Renal cortex interstitium (tissue), 11 donors: ENCODE measurements at regions not wholly inside any gene's neighbourhood (a gene's known extent, or its start where the extent isn't known, plus 50 kb on each side); places are given as distances from the start of the nearest gene placed in this dataset.
"Not testable (repeated sequence)": the region's sequence is repeated elsewhere in the genome, so short reads cannot be mapped to it uniquely, and the experiment has no call there.

ENCODE experiments used
- DNase-seq, 11 donors: peaks; one replicate each; pipeline ENCODE4 v3.0.0-alpha.2; 2013; ENCODE audit warnings: low read depth in 9 of 11, low spot score in 4 of 11; ENCODE audit errors: extremely low read depth in 1 of 11

- no peak for DNase-seq
Observed at GRCh38 chr5:124628721-124629596, 117.5 kb downstream of the ZNF608 start.

- no peak for DNase-seq
Observed at GRCh38 chr5:124627815-124628595, 118.4 kb downstream of the ZNF608 start.

GRCh38 chr5:124626053-124626452, 120.4 kb downstream of the ZNF608 start:
- no peak for DNase-seq

GRCh38 chr5:124623265-124623664, 123.2 kb downstream of the ZNF608 start:
- DNase-seq = no peak

- no peak for DNase-seq
Observed at GRCh38 chr5:124622851-124623250, 123.6 kb downstream of the ZNF608 start.

GRCh38 chr5:124621279-124621678, 125.2 kb downstream of the ZNF608 start:
- DNase-seq = no peak

- DNase-seq = no peak
Observed at GRCh38 chr5:124620743-124621142, 125.7 kb downstream of the ZNF608 start.

- no peak for DNase-seq
Observed at GRCh38 chr5:124619121-124619520, 127.3 kb downstream of the ZNF608 start.

- no peak for DNase-seq
Observed at GRCh38 chr5:124617787-124618186, 128.7 kb downstream of the ZNF608 start.

- no peak for DNase-seq
Observed at GRCh38 chr5:124614836-124615385, 131.5 kb downstream of the ZNF608 start.

- no peak for DNase-seq
Observed at GRCh38 chr5:124614105-124614504, 132.3 kb downstream of the ZNF608 start.

- no peak for DNase-seq
Observed at GRCh38 chr5:124613273-124613953, 133.0 kb downstream of the ZNF608 start.

GRCh38 chr5:124612023-124612422, 134.4 kb downstream of the ZNF608 start:
- DNase-seq = no peak

- DNase-seq = not testable (repeated sequence)
Observed at GRCh38 chr5:124611262-124611661, 135.2 kb downstream of the ZNF608 start.

GRCh38 chr5:124609685-124610084, 136.8 kb downstream of the ZNF608 start:
- DNase-seq = not testable (repeated sequence)

- DNase-seq = no peak
Observed at GRCh38 chr5:124606543-124606942, 139.9 kb downstream of the ZNF608 start.

GRCh38 chr5:124606093-124606492, 140.3 kb downstream of the ZNF608 start:
- DNase-seq = no peak

GRCh38 chr5:124605541-124605940, 140.9 kb downstream of the ZNF608 start:
- DNase-seq = peak in 4 of 11 donors; percentile 32 to 74 (median 62)

- DNase-seq = no peak
Observed at GRCh38 chr5:124604419-124604818, 142.0 kb downstream of the ZNF608 start.
